GM18909 (cell line): ENCODE measurements at regions not wholly inside any gene's neighbourhood (a gene's known extent, or its start where the extent isn't known, plus 50 kb on each side); places are given as distances from the start of the nearest gene placed in this dataset.
"Not testable (repeated sequence)": the region's sequence is repeated elsewhere in the genome, so short reads cannot be mapped to it uniquely, and the experiment has no call there.

Experiments
- ATAC-seq: cut with Tn5 transposase; IDR thresholded peaks from one replicate; pipeline ENCODE4 v1.9.1; 2021; ENCODE audit warnings: mild to moderate bottlenecking; ENCODE audit not compliant: unreplicated experiment, poor library complexity

DNA sequence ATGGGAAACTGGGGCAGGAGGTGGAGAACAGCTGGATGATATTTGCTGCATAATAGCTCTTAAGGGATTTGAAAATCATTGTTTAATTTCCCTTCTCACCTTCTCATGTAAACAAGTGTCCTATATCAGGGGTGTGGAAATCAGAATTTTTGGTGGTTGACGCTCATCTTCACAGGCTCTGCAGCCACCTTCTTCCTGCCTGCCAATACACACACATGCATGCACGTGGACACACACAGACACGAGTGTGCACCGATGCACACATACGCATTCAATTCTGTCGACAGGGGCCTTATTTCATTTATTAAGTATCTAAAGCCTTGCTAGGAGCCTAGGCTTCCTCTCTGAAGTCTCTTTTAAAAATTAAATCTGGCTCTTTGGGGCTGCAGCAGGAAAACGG lies 349.4 kb upstream of the NCAM1 start:
- ATAC-seq = no peak

DNA sequence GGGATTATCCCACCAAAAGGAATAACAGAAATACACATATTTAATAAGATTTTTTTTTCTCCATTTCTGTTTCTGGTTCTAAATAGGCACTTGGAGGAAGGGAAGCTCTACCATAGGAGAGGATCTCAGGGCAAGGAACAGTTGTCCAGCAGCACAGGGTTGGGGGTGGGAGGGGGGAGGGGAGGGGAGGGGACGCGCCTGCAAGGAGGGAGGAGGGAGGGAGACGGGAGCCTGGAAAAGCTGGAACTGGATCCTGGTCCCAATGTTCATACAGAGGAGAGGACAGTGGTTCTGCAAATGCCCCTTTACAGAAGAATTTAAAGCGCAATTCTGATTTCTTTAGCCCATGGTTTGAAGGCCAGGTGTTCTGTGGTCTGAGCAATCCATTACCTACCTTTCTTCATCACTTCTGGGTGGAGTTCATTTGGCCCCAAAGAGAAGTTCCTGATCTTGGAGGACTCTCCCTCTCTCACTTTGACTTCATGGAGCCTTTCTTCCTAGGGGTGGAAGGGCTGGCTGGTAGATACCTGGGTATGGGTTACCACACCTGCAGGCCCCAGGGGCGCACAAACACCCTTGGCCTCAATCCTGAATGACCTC lies 348.9 kb upstream of the NCAM1 start:
- ATAC-seq = no peak

DNA sequence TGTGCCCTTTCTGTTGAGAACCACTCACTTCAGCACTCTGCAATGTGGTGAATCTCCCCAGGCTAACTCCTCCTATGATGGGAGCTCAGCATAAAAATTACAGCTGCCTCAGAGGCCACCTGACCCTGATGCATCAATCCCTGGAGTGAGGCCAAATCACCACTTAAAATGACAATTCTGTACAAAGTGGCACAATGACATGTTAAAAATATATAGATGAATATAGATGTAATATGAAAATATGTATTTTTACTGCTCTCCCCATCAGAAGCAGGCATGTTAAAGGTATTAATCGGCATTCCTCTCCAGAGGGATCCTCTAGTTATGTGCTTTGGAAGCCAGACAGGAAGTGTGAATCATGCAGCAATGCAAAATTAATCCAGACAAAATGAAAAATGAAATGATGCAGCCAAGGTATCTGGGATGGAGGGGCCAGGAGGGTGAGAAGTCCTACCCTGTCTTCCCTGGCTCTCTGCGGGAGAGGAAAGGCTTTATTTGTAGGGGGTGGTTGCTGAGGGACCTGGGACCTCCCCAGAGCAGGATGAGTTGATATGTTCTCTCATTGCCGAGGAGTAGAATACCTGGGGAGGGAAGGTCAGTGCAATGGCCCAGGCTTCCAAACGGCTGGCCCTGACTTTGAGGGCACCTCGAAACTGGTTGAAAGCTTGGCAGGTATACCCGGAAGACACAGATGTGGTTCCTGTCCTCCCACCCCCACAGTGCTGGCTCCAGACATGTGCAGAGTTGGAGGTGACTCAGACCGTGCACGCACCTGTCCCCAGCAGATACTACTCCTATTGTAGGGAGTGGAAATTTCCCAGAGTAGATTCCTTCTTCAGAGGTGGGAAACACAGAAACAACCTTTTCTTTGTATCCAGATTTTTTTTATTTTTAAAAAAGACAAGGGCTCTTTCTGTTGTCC lies 347.9 kb upstream of the NCAM1 start:
- no peak for ATAC-seq

DNA sequence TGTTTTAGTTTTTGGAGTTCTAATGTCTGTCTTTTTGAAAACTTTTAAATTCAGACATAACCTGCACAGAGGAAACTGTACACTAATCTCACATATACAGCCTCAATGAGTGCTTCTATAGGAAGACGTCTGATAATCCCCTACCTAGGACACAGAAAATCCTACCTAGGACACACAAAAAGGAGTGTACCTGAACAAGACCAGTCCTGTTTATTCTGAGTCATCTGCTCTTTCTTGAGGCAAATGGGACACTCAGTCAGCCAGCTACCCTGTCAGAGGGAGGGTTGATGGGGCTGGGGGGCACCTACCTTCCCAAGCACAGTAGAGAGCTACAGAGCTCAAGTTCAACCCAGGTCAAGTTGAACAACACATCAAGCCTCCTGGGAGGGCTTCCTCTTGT lies 346.6 kb upstream of the NCAM1 start:
- ATAC-seq = no peak

GRCh38 chr11:112615238-112615637 lies 346.0 kb upstream of the NCAM1 start:
- no peak for ATAC-seq

DNA sequence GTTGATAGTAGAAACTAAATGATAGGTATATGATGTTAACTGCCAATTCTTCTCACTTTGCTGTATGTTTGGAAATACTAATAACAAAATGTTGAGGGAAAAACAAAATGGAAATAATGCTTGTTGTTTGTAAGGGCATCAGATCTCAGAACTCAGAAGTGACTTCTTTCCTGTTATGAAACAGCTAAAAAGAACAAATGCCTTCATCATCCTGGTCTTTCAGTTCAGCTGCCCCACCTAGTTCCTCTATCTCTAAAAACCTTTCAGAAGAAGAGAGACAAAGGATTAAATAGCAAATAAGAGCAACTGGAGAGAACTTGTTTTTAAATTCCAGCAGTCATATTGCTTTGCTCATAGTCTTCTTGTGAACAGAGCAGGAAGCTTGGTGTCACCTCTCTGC lies 345.3 kb upstream of the NCAM1 start:
- no peak for ATAC-seq

- no peak for ATAC-seq
These were observed 344.7 kb upstream of the NCAM1 start for GRCh38 chr11:112616327-112617097.

- ATAC-seq = no peak
These were observed 344.2 kb upstream of the NCAM1 start for GRCh38 chr11:112617098-112617425.

DNA sequence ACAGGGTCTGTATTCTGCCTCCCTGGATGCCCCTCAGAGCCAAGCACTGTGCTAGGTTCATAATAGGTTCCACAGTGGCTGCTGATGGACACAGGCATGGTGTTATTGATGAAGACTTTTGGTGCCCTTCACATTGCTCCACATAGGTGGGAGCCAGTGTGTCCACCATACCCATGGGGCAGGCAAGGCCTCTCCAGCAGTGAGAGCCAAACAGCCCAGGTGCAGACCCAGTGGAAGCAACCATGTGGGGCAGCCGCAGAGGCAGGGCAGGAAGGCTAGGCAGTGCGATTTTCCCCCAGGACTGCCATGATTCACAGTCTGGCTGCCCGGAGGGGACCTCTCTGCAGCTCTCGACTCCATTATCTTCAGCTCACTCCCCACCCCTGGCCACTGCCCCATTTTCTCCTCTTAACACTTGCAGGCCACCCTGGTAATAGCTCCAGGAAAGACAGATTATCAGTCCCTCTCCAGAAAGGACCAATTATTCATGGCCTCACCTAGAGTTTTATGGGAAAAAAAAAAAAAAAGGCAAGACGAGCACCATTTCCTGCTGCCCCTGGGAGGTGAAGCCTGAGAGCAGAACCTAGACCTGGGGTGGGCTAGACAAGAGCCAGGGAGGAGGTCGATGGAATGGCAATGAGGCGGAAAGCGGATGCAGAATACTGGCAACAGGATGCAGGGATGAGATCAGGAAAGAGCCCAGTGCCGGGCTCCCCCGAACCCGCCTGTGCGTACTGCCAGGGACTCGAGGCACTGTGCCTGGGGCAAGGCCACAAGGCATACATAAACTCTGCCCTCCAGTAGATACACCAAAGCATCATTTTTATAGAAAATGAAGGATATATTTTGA lies 343.0 kb upstream of the NCAM1 start:
- ATAC-seq = no peak

GRCh38 chr11:112619106-112619505 lies 342.1 kb upstream of the NCAM1 start:
- ATAC-seq = no peak

- peak; percentile 45 for ATAC-seq
These were observed 340.4 kb upstream of the NCAM1 start for GRCh38 chr11:112620621-112621394.

DNA sequence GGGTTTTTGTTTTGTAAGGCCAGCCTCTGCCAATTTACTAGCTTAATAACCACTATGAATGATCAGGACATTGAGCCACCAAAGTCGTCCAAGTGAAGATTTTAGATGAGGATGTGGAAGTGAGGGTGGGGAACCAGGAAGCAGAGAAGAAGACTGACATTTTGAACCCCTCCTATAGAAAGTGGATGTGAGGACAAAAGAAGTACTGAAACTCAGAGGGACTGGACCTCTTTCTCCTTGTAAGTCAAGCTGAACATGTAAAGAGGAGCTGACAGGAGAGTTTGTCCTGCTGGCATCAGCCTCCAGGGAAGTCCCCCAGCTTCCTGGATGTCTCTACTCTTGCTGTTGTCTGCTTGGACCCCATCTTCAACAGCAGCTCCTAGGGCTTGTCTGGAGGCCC lies 338.2 kb upstream of the NCAM1 start:
- no peak for ATAC-seq

GRCh38 chr11:112624431-112624830 lies 336.8 kb upstream of the NCAM1 start:
- no peak for ATAC-seq

- not testable (repeated sequence) for ATAC-seq
These were observed 336.2 kb upstream of the NCAM1 start for GRCh38 chr11:112624971-112625370.

DNA sequence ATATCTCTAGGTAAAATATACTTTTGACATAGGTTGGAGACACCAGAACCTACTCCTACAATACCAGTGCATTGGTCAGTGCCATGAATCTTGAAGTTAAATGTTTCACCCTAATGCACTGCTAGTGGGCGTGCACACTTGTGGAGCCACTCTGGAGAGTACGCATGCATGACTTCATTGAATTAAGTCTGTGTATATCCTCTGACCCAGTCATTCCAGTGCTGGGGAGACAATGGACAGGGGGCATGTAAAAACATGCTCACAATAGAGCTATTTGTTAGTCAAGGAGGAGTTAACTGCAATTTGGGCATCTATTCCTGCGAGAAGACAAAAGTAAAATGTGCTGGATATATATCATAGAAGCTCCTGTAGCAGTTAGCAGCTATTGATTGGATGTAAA lies 335.4 kb upstream of the NCAM1 start:
- no peak for ATAC-seq

DNA sequence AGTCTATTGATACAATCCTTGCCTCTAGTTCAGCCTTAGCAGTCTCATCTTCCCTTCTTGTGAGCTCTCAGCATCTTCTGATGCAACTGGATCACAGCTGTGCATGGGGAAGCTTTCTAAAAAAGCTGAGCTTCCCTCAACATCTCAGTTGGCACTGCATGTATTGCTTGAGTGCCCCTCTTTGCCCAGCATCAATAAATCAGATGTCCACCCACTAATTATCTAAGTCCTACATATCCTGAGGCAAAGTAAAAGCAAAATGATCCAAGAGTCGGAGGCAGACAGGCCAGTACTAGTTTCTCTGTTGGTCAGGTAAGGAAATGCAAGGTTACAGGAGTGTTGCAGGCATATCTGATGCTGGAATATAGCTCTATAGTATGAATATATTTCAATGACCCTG lies 334.5 kb upstream of the NCAM1 start:
- ATAC-seq = no peak

GRCh38 chr11:112627588-112628045 lies 333.6 kb upstream of the NCAM1 start:
- ATAC-seq = peak; percentile 70

DNA sequence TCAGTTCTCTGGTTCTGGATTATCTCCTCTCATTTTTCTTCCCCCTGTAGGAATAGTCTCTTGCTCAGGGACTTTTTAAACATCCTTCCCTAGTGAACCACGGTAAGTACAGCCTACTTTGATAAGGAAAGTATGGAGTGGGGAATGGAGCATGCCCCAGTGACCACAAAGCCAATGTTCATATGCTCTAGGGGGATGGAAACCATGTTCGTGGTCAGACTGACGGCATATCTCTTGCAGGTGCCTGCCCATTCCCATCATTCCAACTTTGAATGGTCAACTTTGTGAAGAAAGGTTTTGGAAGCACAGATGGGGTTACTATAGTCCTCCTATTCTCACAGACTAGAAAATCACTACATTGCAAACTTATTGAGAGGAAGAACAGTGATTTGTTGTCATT lies 332.5 kb upstream of the NCAM1 start:
- ATAC-seq = no peak

GRCh38 chr11:112630496-112630895 lies 330.7 kb upstream of the NCAM1 start:
- no peak for ATAC-seq

GRCh38 chr11:112631333-112631732 lies 329.9 kb upstream of the NCAM1 start:
- no peak for ATAC-seq
